GM18870 (cell line): ENCODE measurements at regions not wholly inside any gene's neighbourhood (a gene's known extent, or its start where the extent isn't known, plus 50 kb on each side); places are given as distances from the start of the nearest gene placed in this dataset.
"Not testable (repeated sequence)": the region's sequence is repeated elsewhere in the genome, so short reads cannot be mapped to it uniquely, and the experiment has no call there.

Source experiments
- ATAC-seq: cut with Tn5 transposase; IDR thresholded peaks from one replicate; pipeline ENCODE4 v1.9.1; 2021; ENCODE audit warnings: moderate library complexity; ENCODE audit not compliant: unreplicated experiment

GRCh38 chr1:99441299-99442095, 177.2 kb downstream of the PLPPR4 start:
- ATAC-seq, result no peak

GRCh38 chr1:99444211-99444927, 180.1 kb downstream of the PLPPR4 start:
- not testable (repeated sequence) for ATAC-seq

GRCh38 chr1:99445071-99445470, 180.8 kb downstream of the PLPPR4 start:
- no peak for ATAC-seq

- no peak for ATAC-seq
Measured at GRCh38 chr1:99445486-99445885, 181.2 kb downstream of the PLPPR4 start.

- no peak for ATAC-seq
Measured at GRCh38 chr1:99447721-99448120, 183.4 kb downstream of the PLPPR4 start.

- no peak for ATAC-seq
Measured at GRCh38 chr1:99455760-99456159, 190.2 kb upstream of the PALMD start.

GRCh38 chr1:99456536-99456935, 189.4 kb upstream of the PALMD start:
- ATAC-seq, result no peak

GRCh38 chr1:99457381-99458165, 188.3 kb upstream of the PALMD start:
- no peak for ATAC-seq

GRCh38 chr1:99461499-99461898, 184.4 kb upstream of the PALMD start:
- no peak for ATAC-seq

GRCh38 chr1:99464738-99465137, 181.2 kb upstream of the PALMD start:
- no peak for ATAC-seq

GRCh38 chr1:99465176-99465900, 180.6 kb upstream of the PALMD start:
- no peak for ATAC-seq

GRCh38 chr1:99467645-99468044, 178.3 kb upstream of the PALMD start:
- ATAC-seq, result no peak

GRCh38 chr1:99469550-99469971, 176.4 kb upstream of the PALMD start:
- ATAC-seq, result no peak

GRCh38 chr1:99472893-99473292, 173.0 kb upstream of the PALMD start:
- ATAC-seq, result no peak

- no peak for ATAC-seq
Measured at GRCh38 chr1:99474350-99474893, 171.5 kb upstream of the PALMD start.

GRCh38 chr1:99476058-99476457, 169.9 kb upstream of the PALMD start:
- ATAC-seq, result no peak

GRCh38 chr1:99481391-99481996, 164.4 kb upstream of the PALMD start:
- ATAC-seq, result peak; percentile 84

GRCh38 chr1:99482286-99482685, 163.6 kb upstream of the PALMD start:
- ATAC-seq, result no peak

- ATAC-seq, result no peak
Measured at GRCh38 chr1:99482750-99483149, 163.2 kb upstream of the PALMD start.

- ATAC-seq, result no peak
Measured at GRCh38 chr1:99490031-99490430, 155.9 kb upstream of the PALMD start.
